ENCODE measurements at regions not wholly inside any gene's neighbourhood (a gene's known extent, or its start where the extent isn't known, plus 50 kb on each side); places are given as distances from the start of the nearest gene placed in this dataset.
"Not testable (repeated sequence)": the region's sequence is repeated elsewhere in the genome, so short reads cannot be mapped to it uniquely, and the experiment has no call there.

- no peak for DNase-seq (ENCODE audit: low read depth in 2 of 2)
Measured at GRCh38 chr21:15311510-15311909, 246.7 kb upstream of the NRIP1 start.

GRCh38 chr21:15317034-15317433 lies 252.2 kb upstream of the NRIP1 start:
- DNase-seq (ENCODE audit: low read depth in 2 of 2): not testable (repeated sequence)

- no peak for DNase-seq (ENCODE audit: low read depth in 2 of 2)
Measured at GRCh38 chr21:15319727-15320126, 254.9 kb upstream of the NRIP1 start.

- DNase-seq (ENCODE audit: low read depth in 2 of 2): no peak
Measured at GRCh38 chr21:15324542-15324941, 259.7 kb upstream of the NRIP1 start.

- no peak for DNase-seq (ENCODE audit: low read depth in 2 of 2)
Measured at GRCh38 chr21:15326032-15326867, 261.4 kb upstream of the NRIP1 start.

GRCh38 chr21:15327637-15328265 lies 263.0 kb upstream of the NRIP1 start:
- no peak for DNase-seq (ENCODE audit: low read depth in 2 of 2)

- DNase-seq (ENCODE audit: low read depth in 2 of 2): no peak
Measured at GRCh38 chr21:15329191-15329590, 264.4 kb upstream of the NRIP1 start.

- DNase-seq (ENCODE audit: low read depth in 2 of 2): no peak
Measured at GRCh38 chr21:15330872-15331271, 266.1 kb upstream of the NRIP1 start.

- DNase-seq (ENCODE audit: low read depth in 2 of 2): no peak
Measured at GRCh38 chr21:15332572-15332971, 267.8 kb upstream of the NRIP1 start.

- no peak for DNase-seq (ENCODE audit: low read depth in 2 of 2)
Measured at GRCh38 chr21:15333136-15333710, 268.4 kb upstream of the NRIP1 start.

GRCh38 chr21:15333951-15334350 lies 269.2 kb upstream of the NRIP1 start:
- DNase-seq (ENCODE audit: low read depth in 2 of 2): no peak

- no peak for DNase-seq (ENCODE audit: low read depth in 2 of 2)
Measured at GRCh38 chr21:15343066-15343465, 278.3 kb upstream of the NRIP1 start.

GRCh38 chr21:15352009-15352408 lies 287.2 kb upstream of the NRIP1 start:
- DNase-seq (ENCODE audit: low read depth in 2 of 2): no peak

GRCh38 chr21:15353546-15353945 lies 288.7 kb upstream of the NRIP1 start:
- DNase-seq (ENCODE audit: low read depth in 2 of 2): no peak

GRCh38 chr21:15354516-15354915 lies 289.7 kb upstream of the NRIP1 start:
- no peak for DNase-seq (ENCODE audit: low read depth in 2 of 2)

- no peak for DNase-seq (ENCODE audit: low read depth in 2 of 2)
Measured at GRCh38 chr21:15355066-15355465, 290.3 kb upstream of the NRIP1 start.

- no peak for DNase-seq (ENCODE audit: low read depth in 2 of 2)
Measured at GRCh38 chr21:15359251-15359650, 294.5 kb upstream of the NRIP1 start.

- no peak for DNase-seq (ENCODE audit: low read depth in 2 of 2)
Measured at GRCh38 chr21:15362458-15362857, 297.7 kb upstream of the NRIP1 start.

- DNase-seq (ENCODE audit: low read depth in 2 of 2): no peak
Measured at GRCh38 chr21:15363921-15364320, 299.1 kb upstream of the NRIP1 start.

- DNase-seq (ENCODE audit: low read depth in 2 of 2): no peak
Measured at GRCh38 chr21:15365751-15366392, 301.1 kb upstream of the NRIP1 start.

- DNase-seq (ENCODE audit: low read depth in 2 of 2): no peak
Measured at GRCh38 chr21:15366555-15366954, 301.8 kb upstream of the NRIP1 start.

- no peak for DNase-seq (ENCODE audit: low read depth in 2 of 2)
Measured at GRCh38 chr21:15367061-15367626, 302.3 kb upstream of the NRIP1 start.
